HK-2 (cell line): ENCODE measurements at regions not wholly inside any gene's neighbourhood (a gene's known extent, or its start where the extent isn't known, plus 50 kb on each side); places are given as distances from the start of the nearest gene placed in this dataset.
"Not testable (repeated sequence)": the region's sequence is repeated elsewhere in the genome, so short reads cannot be mapped to it uniquely, and the experiment has no call there.

Experiments
- DNase-seq: peaks from one replicate; pipeline ENCODE4 v3.0.0-alpha.2; 2018; ENCODE audit not compliant: unreplicated experiment

DNA sequence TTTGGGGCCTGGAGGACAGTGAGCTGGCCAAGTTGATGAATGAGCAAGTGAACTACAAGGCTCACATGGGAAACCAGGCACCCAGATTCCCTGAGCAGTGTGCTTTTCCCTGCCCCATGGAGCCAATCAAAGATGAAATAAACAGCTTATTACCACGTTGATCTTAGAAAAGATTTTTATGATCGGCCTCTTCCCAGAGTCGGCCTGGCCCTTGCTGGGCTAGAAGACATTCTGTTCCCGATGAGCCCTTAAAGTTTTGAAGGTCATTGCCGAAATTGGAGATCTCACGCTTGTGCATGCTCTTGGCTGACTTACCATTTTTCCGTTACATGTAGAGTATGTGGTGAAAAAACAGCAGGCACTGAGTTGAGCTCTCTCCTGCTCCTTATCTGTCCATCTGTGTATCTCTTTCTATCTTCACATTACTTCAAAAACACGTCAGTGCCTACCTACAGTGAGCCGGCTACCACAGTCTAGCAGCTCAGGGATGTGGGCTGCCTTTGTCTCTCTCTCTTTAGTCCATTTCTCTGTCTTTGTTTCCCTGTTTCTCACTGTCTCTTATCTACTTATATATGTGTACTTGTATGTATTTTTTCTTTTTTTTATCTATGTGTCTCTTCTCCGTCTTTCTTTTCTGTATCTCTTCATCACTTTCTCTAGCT is 248.8 kb upstream of the USP24 start:
- DNase-seq = no peak

DNA sequence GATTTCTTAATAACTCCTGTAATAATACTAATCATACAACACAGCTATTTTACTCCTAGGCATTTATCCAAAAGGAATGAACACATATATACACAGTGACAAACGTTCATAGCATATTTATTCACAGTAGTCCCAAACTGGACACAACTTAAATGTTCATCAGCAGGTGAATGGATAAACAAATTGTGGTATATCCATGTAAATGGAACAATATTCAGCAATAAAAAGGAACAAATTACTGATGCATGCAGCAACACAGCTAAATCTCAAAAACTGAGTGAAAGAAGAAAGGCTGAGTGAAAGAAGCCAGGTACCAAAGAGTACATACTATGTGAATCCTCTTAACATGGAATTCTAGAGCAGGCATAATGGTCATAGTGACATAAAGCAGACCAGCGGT is 242.7 kb upstream of the USP24 start:
- no peak for DNase-seq

DNA sequence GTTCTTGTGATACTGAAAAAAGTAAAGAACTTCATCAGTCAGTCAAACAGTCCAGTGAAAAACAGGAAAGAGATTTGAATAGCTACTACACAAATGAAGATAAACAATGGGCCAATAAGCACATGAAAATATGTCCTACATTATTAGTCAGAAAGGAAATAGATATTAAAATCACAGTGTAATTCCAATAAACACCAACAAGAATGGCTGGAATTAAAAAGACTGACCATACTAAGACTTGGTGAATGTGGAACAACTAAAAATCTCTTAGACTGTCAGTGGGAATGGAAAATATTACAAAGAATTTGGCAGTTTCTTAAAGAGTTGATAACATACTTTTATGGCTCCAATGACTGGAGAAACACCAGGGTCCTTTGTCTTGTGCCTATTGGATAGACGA is 241.8 kb upstream of the USP24 start:
- DNase-seq = no peak

DNA sequence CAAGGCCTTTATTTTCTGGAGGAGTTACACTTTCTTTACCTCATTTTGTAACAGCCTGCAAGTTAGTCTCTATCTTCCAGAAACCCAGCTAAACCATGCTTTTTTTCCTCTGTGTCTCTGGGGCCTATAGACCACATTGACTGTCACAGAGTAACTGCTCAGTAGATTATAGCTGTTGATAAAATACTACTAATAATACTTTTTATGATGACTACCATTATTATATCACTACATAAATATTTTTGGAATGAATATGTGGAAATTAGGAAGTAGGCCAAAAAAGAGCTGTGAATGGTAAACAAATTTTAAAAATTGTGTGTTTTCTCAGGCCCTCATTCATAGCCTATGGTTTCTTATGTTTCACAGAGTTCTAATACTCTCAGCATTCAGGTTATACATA is 233.1 kb upstream of the USP24 start:
- no peak for DNase-seq

DNA sequence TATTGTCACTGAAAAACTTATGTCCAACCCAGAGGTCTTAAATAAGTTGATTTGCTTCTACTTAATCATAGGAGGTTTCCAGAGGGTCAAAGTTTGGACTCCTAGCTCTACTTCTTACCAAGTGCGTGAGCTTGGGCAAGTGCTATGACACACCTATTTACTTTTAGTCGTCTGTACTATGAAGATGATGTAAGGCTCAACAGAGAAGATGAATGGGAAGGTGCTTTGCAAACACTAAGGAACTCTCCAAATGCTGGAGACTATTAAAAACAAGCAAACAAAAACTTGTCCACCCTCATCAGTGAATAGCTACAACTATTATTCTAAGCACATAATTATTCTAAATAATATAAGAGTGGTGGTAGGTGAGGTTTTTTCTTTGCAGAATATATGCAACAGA is 232.3 kb upstream of the USP24 start:
- DNase-seq = no peak

DNA sequence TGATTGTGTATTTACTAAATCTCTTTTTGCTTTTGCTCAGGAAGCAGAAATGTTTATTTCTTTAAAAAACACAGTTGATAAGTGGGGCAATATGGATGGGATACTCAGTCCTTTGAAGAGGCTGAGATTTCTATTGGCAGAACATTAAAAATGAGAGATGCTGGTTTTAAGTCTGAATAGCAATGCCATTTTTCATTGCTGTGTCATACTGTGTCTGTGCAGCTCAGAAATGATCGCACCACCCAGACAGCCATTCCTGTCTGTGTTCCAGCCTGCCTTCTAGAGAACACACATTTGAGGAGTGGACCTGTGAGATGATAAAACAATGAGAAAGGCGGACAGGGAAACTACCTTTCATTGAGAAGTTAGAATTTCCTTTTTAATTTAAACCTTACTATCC is 231.2 kb upstream of the USP24 start:
- DNase-seq = no peak

DNA sequence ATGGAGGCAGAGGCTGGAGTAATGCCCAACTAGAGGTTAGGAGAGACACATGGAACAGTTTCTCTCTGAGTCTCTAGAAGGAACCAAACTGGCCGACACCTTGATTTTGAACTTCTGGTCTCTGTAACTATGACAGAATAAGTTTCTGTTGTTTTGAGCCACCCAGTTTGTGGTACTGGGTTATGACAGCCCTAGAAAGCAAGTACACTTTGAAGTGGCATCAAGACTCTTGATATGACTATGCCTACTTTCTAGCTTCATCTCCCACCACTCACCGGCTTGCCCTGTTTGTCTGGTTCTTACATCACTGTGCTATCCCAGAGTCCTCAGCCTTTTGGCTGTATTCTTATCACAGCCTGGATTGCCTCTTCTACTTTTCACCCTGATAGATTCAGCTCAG is 230.3 kb upstream of the USP24 start:
- DNase-seq = no peak

DNA sequence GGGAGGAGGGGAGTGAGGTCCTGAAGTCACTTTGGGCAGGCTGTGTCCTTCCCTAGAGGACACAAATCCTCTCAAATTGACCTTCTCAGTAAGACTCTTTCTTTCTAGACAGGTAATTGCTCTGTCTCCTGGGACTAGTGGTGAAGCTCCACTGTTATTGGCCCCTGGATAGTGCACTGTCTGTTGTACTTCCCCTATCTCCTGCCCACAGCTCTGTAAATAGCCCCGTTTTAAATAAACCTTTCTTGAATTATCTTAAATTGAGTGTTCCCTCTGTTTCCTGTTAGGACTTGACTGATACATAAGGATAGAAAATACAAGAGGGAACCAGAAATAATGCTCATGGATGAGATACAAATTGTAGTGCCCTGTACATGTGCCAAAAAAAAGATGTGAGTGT is 229.5 kb upstream of the USP24 start:
- DNase-seq = no peak

DNA sequence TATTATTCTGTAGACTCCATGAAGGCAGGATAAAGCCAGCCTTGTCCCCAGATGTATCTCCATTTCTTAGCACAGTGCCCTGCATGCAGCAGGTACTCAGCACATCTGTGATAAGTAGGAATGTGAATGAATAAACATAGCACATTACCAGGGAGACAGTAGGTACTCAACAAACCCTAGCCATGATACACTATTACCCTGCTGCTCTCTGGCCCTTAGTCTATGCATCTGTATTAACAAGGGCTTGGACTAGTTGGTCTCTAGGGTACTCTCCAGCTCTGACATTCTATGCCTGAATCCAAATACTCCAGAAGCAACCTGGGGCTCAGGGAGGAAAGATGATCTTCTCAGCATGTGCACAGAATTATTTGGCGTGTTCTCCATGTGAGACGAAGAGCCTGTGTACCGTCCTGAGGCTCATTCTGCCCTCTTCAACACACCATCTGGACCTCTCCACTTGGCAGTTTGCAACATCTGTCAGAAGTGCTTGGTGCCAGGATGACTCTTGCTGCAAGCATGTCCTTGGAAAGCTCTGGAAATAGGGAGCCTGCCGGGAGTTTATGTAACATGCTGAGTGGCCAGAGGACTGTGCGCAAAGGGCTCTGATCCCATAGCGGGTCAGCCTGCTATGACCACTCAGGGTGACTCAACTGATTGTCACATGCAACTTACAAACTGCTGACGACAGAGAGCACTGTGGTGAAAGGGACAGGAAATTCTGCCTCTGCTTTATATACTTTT is 228.2 kb upstream of the USP24 start:
- peak; percentile 72 for DNase-seq

DNA sequence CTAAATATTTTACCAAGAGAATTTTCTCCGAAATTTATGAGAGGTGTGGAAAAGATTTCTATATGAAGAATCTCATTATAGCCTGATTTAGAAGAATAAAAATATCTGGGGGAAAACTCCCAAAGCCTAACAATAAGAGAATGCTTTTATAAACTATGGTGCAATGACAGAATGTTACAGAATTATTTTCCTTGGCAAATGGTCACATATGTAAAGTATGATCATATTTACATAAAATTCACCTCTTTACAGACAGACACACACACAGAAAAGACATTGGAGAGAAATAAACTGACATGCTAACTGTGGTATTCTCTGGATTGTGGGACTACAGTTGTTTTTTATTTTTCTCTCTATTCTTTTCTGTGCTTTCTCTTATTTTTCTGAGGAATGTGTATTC is 226.3 kb upstream of the USP24 start:
- DNase-seq = no peak

DNA sequence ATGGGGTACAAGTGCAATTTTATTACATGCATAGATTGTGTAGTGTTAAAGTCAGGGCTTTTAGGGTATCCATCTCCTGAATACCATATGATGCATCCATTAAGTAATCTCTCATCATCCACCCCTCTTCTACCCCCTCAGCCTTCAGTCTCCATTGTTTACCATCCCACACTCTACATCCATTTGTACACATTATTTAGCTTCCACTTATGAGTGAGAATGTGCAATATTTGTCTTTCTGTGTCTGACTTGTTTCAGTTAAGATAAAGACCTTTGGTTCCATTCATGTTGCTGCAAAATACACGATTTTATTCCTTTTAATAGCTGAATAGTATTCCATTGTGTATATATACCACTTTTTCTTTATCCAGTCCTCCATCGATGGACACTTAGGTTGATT is 222.5 kb upstream of the USP24 start:
- no peak for DNase-seq

DNA sequence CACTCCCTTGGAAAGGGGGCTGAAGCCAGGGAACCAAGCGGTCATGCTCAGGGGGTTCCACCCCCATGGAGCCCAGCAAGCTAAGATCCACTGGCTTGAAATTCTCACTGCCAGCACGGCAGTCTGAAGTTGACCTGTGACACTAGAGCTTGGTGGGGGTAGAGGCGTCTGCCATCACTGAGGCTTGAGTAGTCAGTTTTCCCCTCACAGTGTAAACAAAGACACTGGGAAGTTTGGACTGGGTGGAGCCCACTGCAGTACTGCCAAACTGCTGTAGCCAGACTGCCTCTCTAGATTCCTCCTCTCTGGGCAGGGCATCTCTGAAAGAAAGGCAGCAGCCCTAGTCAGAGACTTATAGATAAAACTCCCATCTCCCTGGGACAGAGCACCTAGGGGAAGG is 215.6 kb upstream of the USP24 start:
- not testable (repeated sequence) for DNase-seq

DNA sequence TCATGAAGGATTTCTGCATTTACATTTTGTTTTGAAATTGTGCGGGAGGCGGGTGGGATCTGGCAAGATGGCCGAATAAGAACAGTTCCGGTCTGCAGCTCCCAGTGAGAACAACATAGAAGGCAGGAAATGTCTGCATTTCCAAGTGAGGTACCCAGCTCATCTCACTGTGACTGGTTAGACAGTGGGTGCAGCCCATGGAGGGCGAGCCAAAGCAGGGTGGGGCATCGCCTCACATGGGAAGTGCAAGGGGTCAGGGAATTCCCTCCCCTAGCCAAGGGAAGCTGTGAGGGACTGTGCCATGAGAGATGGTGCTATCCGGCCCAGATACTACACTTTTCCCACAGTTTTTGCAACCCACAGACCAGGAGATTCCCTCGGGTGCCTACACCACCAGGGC is 215.0 kb upstream of the USP24 start:
- not testable (repeated sequence) for DNase-seq

DNA sequence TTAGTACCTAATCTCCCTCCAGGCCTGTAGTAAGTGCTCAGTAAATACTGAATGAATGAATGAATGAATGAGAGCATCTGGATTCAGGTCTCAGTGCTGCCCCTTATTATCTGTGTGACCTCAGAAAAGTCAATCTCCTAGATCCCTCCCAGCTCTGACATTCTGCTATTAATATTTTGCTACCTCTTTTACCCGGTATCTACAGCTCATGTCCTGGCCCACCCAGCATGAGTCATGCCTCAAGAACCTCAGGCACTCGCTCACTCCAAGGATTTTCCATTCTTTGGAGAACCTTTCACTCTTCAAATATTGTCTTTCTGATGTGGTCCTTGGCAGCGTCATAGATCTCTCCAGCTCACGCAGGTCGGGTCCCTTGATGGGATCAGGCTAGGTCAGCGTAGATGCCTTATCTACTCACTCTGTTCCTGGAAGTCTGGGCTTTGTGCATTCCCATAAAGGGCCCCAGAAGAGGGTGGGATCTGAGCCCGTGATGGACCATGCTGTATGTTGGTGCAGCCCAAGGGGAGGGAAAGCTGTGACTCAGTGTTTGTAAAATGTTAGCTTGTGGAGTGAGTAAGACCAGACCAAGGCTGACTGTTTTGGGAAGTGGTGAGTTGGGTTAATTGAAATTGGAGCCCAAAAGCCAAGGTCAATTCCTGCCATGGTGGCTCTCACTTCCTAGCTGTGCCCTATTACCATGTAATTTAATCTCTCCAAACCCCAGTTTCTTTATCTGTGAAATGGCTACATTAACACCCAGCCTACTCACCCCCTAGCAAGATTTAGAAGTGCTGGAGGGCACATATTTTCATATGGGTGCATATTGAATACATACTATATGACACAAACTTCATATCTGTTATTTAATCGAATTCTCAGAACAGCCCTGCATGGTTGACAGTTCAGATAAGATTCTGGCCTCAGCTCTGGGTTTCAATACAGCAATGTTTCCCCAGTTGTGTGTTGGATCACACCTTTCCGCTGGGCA is 214.1 kb upstream of the USP24 start:
- peak; percentile 92 for DNase-seq

DNA sequence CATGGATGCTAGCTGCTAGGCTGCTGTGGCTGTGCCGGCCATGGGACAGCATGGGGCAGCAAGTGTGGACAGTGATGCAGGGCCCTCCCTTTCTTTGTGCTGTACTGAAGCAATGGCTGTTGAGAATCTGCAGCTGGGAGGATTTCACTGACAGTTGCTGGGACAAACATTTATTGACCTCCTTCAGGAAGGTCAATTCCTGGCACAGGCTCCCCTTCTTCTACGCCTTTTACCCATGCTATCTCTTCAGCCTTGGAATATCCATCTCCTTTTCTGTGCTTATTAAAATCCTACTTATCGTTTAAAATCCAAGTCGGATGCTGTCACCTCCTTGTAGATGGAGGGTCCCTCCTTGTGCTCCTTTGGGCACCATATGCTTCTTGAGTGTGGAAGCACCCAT is 213.1 kb upstream of the USP24 start:
- DNase-seq = no peak

DNA sequence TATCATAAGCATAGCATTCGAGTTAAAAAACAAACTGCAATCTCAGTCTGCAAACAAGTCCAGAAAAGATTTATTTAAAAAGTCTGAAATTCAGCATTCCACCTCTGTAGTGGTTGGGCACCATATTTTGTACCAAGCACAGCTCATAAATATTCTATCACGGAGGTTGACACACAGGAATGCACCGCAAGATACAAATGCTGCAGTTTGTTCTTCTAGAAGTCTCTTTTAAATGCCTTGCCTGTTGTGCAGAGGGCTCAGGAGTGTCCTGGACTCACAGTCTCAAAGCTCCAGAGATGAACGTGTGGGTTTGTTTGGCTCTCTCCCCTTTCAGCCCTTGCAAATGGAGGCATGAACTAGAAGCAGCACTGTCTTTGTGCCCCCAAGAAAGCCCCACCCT is 212.4 kb upstream of the USP24 start:
- no peak for DNase-seq

DNA sequence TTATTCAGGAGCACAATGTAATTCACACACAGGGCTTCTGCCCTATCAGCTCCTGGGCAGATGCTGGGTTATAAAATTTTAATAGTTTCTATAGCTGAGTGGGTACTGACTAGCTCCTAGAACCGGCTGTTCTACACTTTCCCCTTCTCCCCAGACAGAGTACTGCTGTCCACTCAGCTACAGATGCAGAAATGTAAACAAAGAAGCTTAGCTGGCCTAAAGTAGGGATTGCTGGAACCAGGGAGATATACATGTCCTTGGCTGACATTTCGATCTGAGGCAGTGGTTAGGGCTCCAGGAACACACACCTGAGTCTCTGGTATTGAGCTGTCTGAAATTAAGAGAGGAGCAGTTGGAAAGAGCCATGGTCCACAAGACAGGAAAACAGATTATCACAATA is 211.5 kb upstream of the USP24 start:
- no peak for DNase-seq

DNA sequence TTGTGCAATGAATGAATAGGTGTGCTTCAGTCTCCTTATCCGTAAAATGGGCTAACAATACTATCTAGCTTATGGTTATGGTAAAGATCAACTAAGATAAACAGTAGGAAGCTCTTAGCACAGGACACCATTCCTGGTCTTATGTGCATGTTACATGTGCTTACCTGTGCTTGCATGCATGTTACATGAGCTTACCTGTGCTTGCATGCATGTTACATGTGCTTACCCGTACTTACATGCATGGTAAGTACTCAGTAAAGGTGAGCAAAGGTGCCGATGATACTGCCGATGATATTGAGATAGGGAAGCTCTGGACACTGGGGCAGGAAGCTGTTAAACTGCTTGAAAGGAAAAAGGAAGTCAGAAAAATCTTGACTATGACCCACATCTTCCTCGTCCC is 211.0 kb upstream of the USP24 start:
- DNase-seq = no peak

DNA sequence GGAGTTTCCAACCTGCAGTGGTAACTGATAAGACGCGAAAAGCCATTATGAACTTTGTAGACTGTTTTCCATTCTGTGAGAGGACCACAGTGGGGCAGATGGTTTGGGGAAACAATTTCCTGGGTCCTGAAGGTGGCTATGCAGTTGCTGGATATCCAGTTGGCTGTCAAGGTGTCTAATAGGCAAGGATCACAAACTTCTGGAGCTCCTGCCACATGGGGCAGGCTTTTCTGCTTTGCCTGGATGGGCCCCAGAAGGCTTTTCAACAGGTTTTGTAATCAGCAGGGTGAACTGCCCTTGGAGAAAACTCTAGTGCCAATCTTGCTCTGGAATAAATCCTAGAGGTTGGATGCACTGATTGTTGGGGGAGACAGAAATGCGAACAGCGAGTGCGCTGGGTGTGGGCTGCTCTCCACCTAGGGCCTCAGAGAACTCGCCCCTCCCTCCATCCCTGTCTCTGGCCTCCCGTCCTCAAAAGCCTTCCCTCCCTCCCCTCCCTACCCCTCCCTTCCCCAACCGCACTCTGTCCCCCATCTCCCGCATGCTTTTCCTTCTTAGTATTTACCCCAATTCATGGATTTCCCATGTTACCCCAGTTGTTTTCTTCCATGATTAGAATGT is 210.3 kb upstream of the USP24 start:
- DNase-seq = no peak

DNA sequence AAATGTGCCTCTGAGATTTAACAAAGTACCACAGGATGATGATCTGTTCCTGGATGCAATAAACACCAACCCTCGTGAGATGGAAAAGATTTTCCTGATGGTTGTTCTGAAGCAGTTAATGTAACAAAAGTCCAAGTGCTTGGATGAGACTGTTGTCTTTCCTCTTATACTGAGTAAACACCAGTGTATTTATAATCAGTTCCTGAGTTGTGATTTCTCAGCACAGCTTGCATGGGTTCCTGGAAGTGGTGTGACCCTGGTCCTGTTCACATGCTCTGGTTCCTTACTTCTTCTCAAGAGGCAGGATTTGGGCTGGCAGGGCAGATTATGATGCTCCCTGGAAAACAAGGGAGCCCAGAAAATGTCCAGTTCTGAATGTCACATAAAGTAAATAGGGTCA is 208.2 kb upstream of the USP24 start:
- DNase-seq = no peak

DNA sequence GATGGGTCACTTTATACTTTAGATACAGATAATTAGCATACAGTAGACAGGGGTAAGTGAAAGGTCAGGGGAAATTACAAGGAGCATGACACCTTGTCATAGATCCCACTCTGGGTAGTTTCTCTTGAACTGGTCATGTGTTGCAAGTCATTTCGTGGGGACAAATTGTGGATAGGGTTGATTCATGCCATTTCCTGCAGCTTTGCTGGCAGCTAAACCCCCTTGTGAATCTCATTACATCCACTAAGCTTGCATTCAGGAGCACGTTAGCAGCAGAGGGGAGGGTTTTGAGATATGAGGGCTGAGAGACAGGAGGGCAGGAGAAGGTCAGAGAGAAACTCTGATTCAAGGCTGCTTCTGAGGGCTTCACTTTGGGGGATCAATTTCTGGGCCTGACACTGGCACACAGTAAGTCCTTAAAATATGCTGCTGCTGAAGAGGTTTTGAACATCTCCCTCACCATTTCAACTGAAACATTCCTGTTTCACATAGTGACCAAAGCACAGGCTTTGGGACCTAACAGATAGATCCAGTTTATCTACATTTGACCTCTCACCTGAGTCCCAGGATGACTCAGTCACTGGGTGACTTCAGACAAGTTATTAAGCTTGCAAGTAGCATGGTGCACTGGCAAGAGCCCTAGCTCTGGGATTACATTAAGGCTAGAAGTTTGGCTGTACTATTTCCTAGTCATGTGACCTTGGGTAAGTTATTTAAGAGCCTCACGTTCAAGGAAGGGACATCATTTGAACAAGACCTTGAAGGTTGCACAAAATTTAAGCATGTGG is 206.0 kb upstream of the USP24 start:
- DNase-seq = no peak
